HL-60 (cell line): ENCODE measurements at regions not wholly inside any gene's neighbourhood (a gene's known extent, or its start where the extent isn't known, plus 50 kb on each side); places are given as distances from the start of the nearest gene placed in this dataset.

Experiments
- DNase-seq, 2 experiments: peaks; one replicate each; pipeline ENCODE4 v3.0.0-alpha.2; 2010 to 2020; ENCODE audit warnings: low read depth in 1 of 2, low spot score in 1 of 2
- H3K27ac ChIP-seq: fragments of 250-450 bp; sonication (Bioruptor Pico); replicated peaks from 2 replicates; pipeline ENCODE4 v1.5.1; 2020; ENCODE audit warnings: mild to moderate bottlenecking, moderate library complexity
- H3K27me3 ChIP-seq: fragments of 250-450 bp; sonication (Bioruptor Pico); 2 replicates; pipeline ENCODE4 v1.5.1; 2021; ENCODE audit warnings: mild to moderate bottlenecking, moderate library complexity; ENCODE audit not compliant: insufficient read depth, poor library complexity, severe bottlenecking
- H3K4me3 ChIP-seq: replicated peaks from 2 replicates; pipeline ENCODE4 v1.5.1; 2011; ENCODE audit warnings: mild to moderate bottlenecking, control low read depth, low read length; ENCODE audit not compliant: insufficient read depth
- CTCF ChIP-seq: IDR thresholded peaks from one replicate; pipeline ENCODE4 v1.5.1; 2011; ENCODE audit warnings: low read length, control low read depth, inconsistent platforms; ENCODE audit not compliant: insufficient read depth
- GABPA ChIP-seq: IDR thresholded peaks from 2 replicates; pipeline ENCODE4 v1.6.1; 2012; ENCODE audit warnings: low read depth
- POLR2AphosphoS5 ChIP-seq: IDR thresholded peaks from 2 replicates; pipeline ENCODE4 v1.6.1; 2012; ENCODE audit warnings: low read depth
- REST ChIP-seq: IDR thresholded peaks from 2 replicates; pipeline ENCODE4 v1.6.1; 2012; ENCODE audit warnings: low read depth; ENCODE audit not compliant: insufficient replicate concordance
- SPI1 ChIP-seq: IDR thresholded peaks from 2 replicates; pipeline ENCODE4 v1.6.1; 2012; ENCODE audit warnings: low read depth, mild to moderate bottlenecking, borderline replicate concordance

- no peak overlapping the region for H3K27ac ChIP-seq
- TF ChIP-seq CTCF (no peak), GABPA (no peak), POLR2AphosphoS5 (no peak), SPI1 (no peak), REST (no peak)
- no peak overlapping the region for H3K4me3 ChIP-seq
- no peak for DNase-seq
- H3K27me3 ChIP-seq: no peaks in the 10 kb centered on the region
These were observed 400.9 kb downstream of the LRRC70 start for GRCh38 chr5:62979472-62979871.

GRCh38 chr5:62977661-62978060 lies 399.0 kb downstream of the LRRC70 start:
- H3K4me3 ChIP-seq: no peak overlapping the region
- DNase-seq: no peak
- TF ChIP-seq SPI1: no peak
- no peak overlapping the region for H3K27ac ChIP-seq
- H3K27me3 ChIP-seq: no peaks in the 10 kb centered on the region

- H3K27me3 ChIP-seq: no peaks in the 10 kb centered on the region
- no peak overlapping the region for H3K27ac ChIP-seq
- TF ChIP-seq REST (no peak), CTCF (no peak), POLR2AphosphoS5 (no peak), GABPA (no peak), SPI1 (no peak)
- H3K4me3 ChIP-seq: no peak overlapping the region
- no peak for DNase-seq
These were observed 396.0 kb downstream of the LRRC70 start for GRCh38 chr5:62974623-62975022.

- no peak overlapping the region for H3K27ac ChIP-seq
- no peak for DNase-seq
- no peak for TF ChIP-seq SPI1
- TF ChIP-seq REST: no peak
- no peak overlapping the region for H3K4me3 ChIP-seq
- H3K27me3 ChIP-seq: no peaks in the 10 kb centered on the region
These were observed 390.9 kb downstream of the LRRC70 start for GRCh38 chr5:62969409-62970120.
